HG03045 (cell line): ENCODE measurements at regions not wholly inside any gene's neighbourhood (a gene's known extent, or its start where the extent isn't known, plus 50 kb on each side); places are given as distances from the start of the nearest gene placed in this dataset.
A peak's percentile ranks its signal among the peaks of the same experiment; 100 is the strongest.
"Not testable (repeated sequence)": the region's sequence is repeated elsewhere in the genome, so short reads cannot be mapped to it uniquely, and the experiment has no call there.

Source experiments
- ATAC-seq: cut with Tn5 transposase; IDR thresholded peaks from one replicate; pipeline ENCODE4 v1.9.1; 2021; ENCODE audit warnings: mild to moderate bottlenecking, moderate library complexity; ENCODE audit not compliant: unreplicated experiment

DNA sequence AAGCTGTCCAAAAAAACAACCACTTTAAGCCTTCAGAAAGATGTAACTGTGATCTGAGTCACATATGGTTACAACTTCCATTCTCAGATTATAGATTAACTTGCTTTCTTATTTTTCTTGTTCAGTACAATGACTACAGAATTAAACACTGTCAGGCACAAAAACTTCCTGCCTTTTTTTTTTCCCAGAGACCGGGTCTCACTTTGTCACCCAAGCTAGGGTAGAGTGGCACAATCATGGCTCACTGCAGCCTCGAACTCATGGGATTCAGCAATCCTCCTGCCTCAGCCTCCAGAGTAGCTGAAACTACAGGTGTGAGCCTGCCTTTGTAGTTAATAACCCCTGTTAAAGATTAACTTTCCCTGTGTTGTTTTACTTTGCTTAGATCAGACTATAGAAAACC is 163.2 kb downstream of the AVL9 start:
- ATAC-seq, result no peak

DNA sequence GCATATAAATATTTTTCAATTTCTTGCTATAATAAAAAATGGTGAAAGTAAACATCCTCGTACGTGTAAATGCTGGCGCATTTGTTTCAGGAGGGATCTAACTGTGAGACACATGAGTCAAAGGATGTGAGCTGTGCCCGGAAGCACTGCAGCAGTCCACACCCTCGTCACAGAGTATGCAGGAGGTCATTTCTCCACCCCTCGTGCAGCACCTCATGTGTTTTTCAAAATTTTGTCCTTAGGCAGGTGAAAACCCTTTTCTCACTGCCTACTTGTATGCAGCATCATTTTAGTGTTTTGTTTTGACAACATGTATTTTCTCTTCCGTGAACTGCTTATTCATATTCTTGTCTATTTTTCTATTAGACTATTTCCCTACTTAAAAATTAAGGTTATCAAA is 162.7 kb downstream of the AVL9 start:
- ATAC-seq, result no peak

GRCh38 chr7:32654549-32654948 is 159.3 kb downstream of the AVL9 start:
- ATAC-seq, result not testable (repeated sequence)

GRCh38 chr7:32650356-32650755 is 155.1 kb downstream of the AVL9 start:
- ATAC-seq, result not testable (repeated sequence)

DNA sequence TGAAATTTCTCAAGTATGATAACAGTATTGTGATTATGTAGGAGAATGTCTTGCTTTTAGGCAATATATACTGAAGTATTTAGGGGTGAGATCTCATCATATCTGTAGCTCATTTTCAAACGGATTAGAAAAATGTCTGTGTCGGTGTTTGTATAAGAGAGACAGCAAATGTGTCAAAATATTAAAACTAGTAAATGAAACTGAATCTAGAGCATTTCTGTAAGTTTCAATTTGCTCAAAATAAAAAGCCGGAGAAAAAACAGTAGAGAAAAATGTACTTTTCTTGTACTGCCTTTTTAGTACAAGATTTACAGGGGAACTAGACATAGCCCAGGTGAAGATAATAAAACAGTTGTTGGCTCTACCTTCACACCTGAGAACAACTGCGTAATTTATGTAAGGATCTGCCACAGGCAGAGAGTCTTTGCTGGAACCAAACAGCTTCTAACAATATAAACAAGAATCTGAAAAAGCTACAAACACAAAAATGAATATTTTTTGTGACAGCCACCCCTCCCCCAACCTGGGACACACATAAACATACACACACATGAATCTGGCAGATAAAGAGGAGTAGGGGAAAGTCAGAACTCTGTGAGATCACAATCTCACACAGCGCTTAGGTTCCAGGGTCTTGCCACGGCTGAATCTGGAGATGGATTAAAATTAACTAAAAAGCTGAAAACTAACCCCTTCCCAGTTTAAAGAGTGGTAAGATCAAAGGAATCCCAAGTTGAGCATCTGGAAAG is 153.3 kb downstream of the AVL9 start:
- ATAC-seq, result no peak

GRCh38 chr7:32645255-32645654 is 150.0 kb downstream of the AVL9 start:
- not testable (repeated sequence) for ATAC-seq

DNA sequence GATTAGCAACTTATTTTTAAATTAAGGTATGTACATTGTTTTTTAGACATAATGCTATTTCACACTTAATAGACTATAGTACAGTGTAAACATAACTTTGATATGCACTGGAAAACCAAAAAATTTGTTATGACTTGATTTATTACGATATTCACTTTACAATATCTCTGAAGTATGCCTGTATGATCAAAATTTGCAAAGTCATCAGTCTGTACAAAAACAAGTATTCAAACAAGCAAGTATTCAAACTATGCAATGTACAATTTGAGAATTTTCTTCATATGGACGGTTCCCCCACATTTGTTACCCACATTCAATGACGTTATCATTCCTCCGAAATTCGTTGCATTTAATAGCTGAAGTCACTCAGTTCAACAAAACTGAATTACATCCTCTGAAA is 147.9 kb downstream of the AVL9 start:
- ATAC-seq, result no peak

- no peak for ATAC-seq
Measured at GRCh38 chr7:32639122-32639521, 143.8 kb downstream of the AVL9 start.

GRCh38 chr7:32638479-32639121 is 143.3 kb downstream of the AVL9 start:
- ATAC-seq, result peak; percentile 61
